Tibial nerve (tissue), 4 donors: ENCODE measurements at regions not wholly inside any gene's neighbourhood (a gene's known extent, or its start where the extent isn't known, plus 50 kb on each side); places are given as distances from the start of the nearest gene placed in this dataset.
A peak's percentile ranks its signal among the peaks of the same experiment; 100 is the strongest.

Experiments
- DNase-seq, 2 donors: peaks; one replicate each; pipeline ENCODE4 v3.0.0-alpha.2; 2019; ENCODE audit warnings: low spot score in 2 of 2
- H3K27ac ChIP-seq, 4 donors: fragments of 200-600 bp; sonication (generic) in 3 of 4; one replicate each; pipeline ENCODE4 v1.5.1; 2017 to 2019; ENCODE audit warnings: mild to moderate bottlenecking in 1 of 4
- H3K27me3 ChIP-seq, 2 donors: fragments of 200-600 bp; sonication (generic) in 1 of 2; one replicate each; pipeline versions ENCODE4 v1.5.1 to v1.6.0; 2017 to 2019
- H3K36me3 ChIP-seq, 3 donors: fragments of 200-600 bp; sonication (generic); one replicate each; pipeline ENCODE4 v1.5.1; 2018 to 2019
- H3K4me1 ChIP-seq, 4 donors: fragments of 200-600 bp; sonication (generic) in 3 of 4; one replicate each; pipeline ENCODE4 v1.5.1; 2017 to 2019
- H3K4me3 ChIP-seq, 4 donors: fragments of 200-600 bp; sonication (generic) in 3 of 4; one replicate each; pipeline ENCODE4 v1.5.1; 2017 to 2019; ENCODE audit warnings: mild to moderate bottlenecking in 1 of 4, moderate library complexity in 1 of 4
- H3K9me3 ChIP-seq, 4 donors: fragments of 200-600 bp; sonication (generic) in 3 of 4; one replicate each; pipeline ENCODE4 v1.5.1; 2017 to 2019
- EP300 ChIP-seq, 2 donors: sonication (generic); formaldehyde crosslinking; IDR thresholded peaks; one replicate each; pipeline ENCODE4 v1.6.1; 2017; ENCODE audit warnings: antibody characterized with exemption in 2 of 2, mild to moderate bottlenecking in 1 of 2
- POLR2A ChIP-seq, 2 donors: fragments of 450-650 bp; IDR thresholded peaks; one replicate each; pipeline ENCODE4 v1.6.1; 2017; ENCODE audit warnings: antibody characterized with exemption in 2 of 2, mild to moderate bottlenecking in 2 of 2, moderate library complexity in 2 of 2
- WGBS, 2 donors: methylation state at CpG; one replicate each; pipeline ENCODE4 v1.1.5; 2018; 5-methylcytosine and 5-hydroxymethylcytosine counted together
- TF ChIP-seq, protein P1 (sequence below), 5 experiments: fragments of 200-600 bp in 3 of 5; fragments of 450-650 bp in 2 of 5; sonication (generic) in 3 of 5; IDR thresholded peaks; one replicate each; pipeline ENCODE4 v1.5.1; 2016 to 2019; ENCODE audit warnings: antibody characterized with exemption in 5 of 5, mild to moderate bottlenecking in 3 of 5, moderate library complexity in 2 of 5

DNA sequence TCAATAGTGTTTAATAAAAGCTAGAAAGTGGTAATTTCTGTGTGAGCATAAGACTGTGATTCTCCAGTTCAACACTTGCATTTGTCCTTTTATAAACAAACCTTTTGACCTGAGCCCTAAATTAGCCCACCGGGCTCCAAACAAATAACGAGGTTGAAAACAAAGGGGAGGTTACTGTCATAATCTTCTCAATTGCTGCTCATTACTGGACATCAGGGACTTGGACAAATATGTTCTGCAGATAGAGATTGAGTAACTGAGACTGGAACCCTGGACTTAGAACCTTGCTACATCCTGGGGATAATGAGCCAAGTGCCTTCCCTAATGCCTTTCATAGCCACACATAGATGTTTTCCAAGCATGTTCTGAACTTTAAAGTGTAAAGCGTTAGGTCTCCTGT, 84.2 kb upstream of the PCSK2 start:
- no peaks in the 10 kb centered on the region for H3K27me3 ChIP-seq
- no peak overlapping the region for H3K4me3 ChIP-seq
- no peaks in the 10 kb centered on the region for H3K36me3 ChIP-seq
- TF ChIP-seq EP300 (IDR thresholded peaks at IDR 0.05) (no peak), POLR2A (IDR thresholded peaks at IDR 0.05) (no peak)
- TF ChIP-seq, protein P1, sequence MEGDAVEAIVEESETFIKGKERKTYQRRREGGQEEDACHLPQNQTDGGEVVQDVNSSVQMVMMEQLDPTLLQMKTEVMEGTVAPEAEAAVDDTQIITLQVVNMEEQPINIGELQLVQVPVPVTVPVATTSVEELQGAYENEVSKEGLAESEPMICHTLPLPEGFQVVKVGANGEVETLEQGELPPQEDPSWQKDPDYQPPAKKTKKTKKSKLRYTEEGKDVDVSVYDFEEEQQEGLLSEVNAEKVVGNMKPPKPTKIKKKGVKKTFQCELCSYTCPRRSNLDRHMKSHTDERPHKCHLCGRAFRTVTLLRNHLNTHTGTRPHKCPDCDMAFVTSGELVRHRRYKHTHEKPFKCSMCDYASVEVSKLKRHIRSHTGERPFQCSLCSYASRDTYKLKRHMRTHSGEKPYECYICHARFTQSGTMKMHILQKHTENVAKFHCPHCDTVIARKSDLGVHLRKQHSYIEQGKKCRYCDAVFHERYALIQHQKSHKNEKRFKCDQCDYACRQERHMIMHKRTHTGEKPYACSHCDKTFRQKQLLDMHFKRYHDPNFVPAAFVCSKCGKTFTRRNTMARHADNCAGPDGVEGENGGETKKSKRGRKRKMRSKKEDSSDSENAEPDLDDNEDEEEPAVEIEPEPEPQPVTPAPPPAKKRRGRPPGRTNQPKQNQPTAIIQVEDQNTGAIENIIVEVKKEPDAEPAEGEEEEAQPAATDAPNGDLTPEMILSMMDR (IDR thresholded peaks at IDR 0.05), result no peak
- H3K9me3 ChIP-seq, result no peaks in the 10 kb centered on the region
- H3K4me1 ChIP-seq, result no peaks in the 10 kb centered on the region
- H3K27ac ChIP-seq, result no peak overlapping the region
- no peak for DNase-seq
- WGBS, 2 donors, result 44 to 48% methylated on average over 3 of the region's 3 CpGs

DNA sequence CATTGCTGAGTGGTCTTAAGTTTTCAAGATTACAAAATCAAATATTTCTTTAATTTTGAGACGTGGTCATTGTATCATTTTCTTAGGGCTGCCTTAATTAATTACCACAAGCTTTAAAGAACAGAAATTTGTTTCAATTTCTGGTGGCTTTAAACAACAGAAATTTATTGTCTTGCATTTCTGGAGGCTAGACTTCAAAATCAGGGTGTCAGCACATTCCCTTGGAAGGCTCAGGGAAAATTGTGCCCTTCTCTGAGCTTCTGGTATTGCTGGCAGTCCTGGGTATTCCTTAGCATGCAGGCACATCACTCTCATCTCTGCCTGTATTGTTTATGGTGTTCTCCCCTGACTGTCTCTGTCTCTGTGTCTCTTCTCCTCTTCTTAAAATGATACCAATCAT, 76.0 kb upstream of the PCSK2 start:
- Histone ChIP-seq H3K36me3 (no peaks in the 10 kb centered on the region), H3K4me3 (no peak overlapping the region), H3K4me1 (peaks cover 0 to 5% (median 0%) of the 10 kb centered on the region in 4 donors), H3K9me3 (no peaks in the 10 kb centered on the region), H3K27me3 (no peaks in the 10 kb centered on the region), H3K27ac (peak overlapping the region in 1 of 4 donors; percentile 15)
- WGBS, 2 donors, result 35 to 41% methylated on average over 1 of the region's 1 CpG
- DNase-seq, result no peak
- TF ChIP-seq EP300 (IDR thresholded peaks at IDR 0.05), result no peak
- TF ChIP-seq, protein P1 (IDR thresholded peaks at IDR 0.05), result no peak
- no peak for TF ChIP-seq POLR2A (IDR thresholded peaks at IDR 0.05)

DNA sequence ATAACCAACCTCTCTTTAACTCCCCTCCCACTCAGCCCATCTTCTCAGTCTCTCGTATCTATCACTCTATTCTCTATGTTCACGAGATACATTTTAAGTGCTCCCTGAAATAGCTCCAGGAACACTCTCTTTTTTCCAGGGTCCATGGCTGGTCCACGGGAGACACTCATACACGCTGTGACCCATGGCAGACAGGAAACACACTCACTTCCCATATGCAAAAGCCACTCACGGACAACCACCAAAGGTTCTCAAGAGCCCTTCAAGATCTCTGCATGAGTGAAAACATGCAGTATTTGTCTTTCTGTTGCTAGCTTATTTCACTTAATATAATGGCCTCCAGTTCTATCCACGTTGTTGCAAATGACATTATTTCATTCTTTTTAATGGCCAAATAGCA, 71.4 kb upstream of the PCSK2 start:
- Histone ChIP-seq H3K36me3 (no peaks in the 10 kb centered on the region), H3K27me3 (no peaks in the 10 kb centered on the region), H3K4me1 (peaks cover 0 to 5% (median 0%) of the 10 kb centered on the region in 4 donors), H3K9me3 (no peaks in the 10 kb centered on the region), H3K27ac (no peak overlapping the region), H3K4me3 (no peak overlapping the region)
- TF ChIP-seq POLR2A (IDR thresholded peaks at IDR 0.05), result no peak
- TF ChIP-seq EP300 (IDR thresholded peaks at IDR 0.05), result no peak
- TF ChIP-seq, protein P1 (IDR thresholded peaks at IDR 0.05), result no peak
- WGBS, 2 donors, result 64 to 75% methylated on average over 6 of the region's 6 CpGs
- DNase-seq, result no peak

DNA sequence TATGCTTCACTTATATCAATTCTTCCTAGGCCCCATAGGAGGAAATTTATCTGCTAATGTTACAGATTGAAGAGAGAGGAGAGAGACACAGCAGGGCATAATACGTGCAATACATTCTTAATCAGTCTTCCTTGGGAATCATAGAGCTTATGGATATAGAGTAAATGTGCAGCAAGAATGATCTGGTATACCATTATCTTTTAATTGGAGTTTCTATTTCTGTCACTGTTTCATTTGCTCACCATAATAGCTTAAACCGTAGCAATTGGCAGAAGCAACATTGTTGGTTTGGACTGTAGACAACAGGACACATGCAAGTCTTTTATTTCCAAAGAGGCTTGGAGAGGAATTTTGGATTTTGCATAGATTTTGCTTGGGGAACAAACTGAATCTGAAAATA, 68.1 kb upstream of the PCSK2 start:
- no peak overlapping the region for H3K4me3 ChIP-seq
- H3K4me1 ChIP-seq, result no peaks in the 10 kb centered on the region
- no peaks in the 10 kb centered on the region for H3K36me3 ChIP-seq
- DNase-seq, result no peak
- H3K27me3 ChIP-seq, result no peaks in the 10 kb centered on the region
- TF ChIP-seq POLR2A (IDR thresholded peaks at IDR 0.05), result no peak
- TF ChIP-seq EP300 (IDR thresholded peaks at IDR 0.05), result no peak
- TF ChIP-seq, protein P1 (IDR thresholded peaks at IDR 0.05), result no peak
- H3K27ac ChIP-seq, result no peak overlapping the region
- H3K9me3 ChIP-seq, result no peaks in the 10 kb centered on the region
- 51 to 59% methylated on average over 2 of the region's 2 CpGs for WGBS, 2 donors

DNA sequence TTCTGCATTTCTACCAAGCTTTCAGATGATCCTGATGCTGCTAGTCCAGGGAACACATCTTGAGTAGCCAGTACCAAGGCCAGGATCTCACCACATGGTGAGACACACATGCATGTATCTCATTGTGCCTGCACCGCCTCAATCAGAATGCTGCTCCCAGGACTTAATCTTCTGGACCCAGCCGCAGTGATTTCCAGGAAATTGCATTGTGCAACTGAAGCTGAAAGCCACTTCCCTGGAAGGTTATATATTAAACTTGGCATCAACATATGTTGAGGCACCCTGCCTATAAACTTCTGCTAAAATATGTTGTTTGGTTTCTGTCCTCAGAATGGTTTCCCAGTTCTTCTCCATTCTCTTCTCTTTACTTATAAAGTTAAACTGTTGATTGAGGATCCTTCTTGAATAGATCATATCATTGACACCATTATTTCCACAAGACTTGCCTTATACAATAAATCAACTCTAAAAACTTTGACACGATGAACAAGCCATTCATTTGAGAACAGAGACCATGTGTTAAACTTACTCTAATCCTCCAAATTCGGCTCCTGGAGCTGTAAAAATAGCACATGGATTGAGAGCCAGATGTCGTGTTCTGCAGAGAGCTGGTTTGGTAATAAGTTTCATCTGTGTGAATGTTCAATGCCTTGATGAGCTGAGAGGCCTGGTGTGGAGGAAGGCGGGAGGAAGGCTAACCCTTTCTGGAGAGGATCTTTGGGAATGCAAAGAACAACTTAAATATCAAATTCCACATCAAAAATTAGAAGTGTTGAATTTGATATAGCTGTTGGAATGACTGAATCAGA, 65.0 kb upstream of the PCSK2 start:
- DNase-seq, result no peak
- Histone ChIP-seq H3K9me3 (no peaks in the 10 kb centered on the region), H3K36me3 (no peaks in the 10 kb centered on the region), H3K4me1 (no peaks in the 10 kb centered on the region), H3K27me3 (no peaks in the 10 kb centered on the region), H3K27ac (no peak overlapping the region), H3K4me3 (no peak overlapping the region)
- TF ChIP-seq EP300 (IDR thresholded peaks at IDR 0.05) (no peak), POLR2A (IDR thresholded peaks at IDR 0.05) (no peak)
- TF ChIP-seq, protein P1 (IDR thresholded peaks at IDR 0.05), result no peak
- WGBS, 2 donors, result 22 to 27% methylated on average over 6 of the region's 6 CpGs
